PFSK-1 (cell line): ENCODE measurements at regions not wholly inside any gene's neighbourhood (a gene's known extent, or its start where the extent isn't known, plus 50 kb on each side); places are given as distances from the start of the nearest gene placed in this dataset.
A peak's percentile ranks its signal among the peaks of the same experiment; 100 is the strongest.

Source experiments
- FOXP2 ChIP-seq: optimal IDR thresholded peaks from 2 replicates; pipeline ENCODE3; 2011; ENCODE audit warnings: borderline replicate concordance, control low read depth, inconsistent platforms; ENCODE audit not compliant: insufficient read depth; ENCODE audit errors: extremely low read length, extremely low read depth
- POLR2AphosphoS5 ChIP-seq: IDR thresholded peaks from 2 replicates; pipeline ENCODE4 v1.6.1; 2012; ENCODE audit warnings: low read depth, mild to moderate bottlenecking, control low read depth, low read length, moderate library complexity
- SIN3A ChIP-seq: IDR thresholded peaks from 2 replicates; pipeline ENCODE4 v1.6.1; 2012; ENCODE audit warnings: mild to moderate bottlenecking, low read length, moderate library complexity, borderline replicate concordance; ENCODE audit not compliant: insufficient read depth
- TAF1 ChIP-seq: IDR thresholded peaks from 2 replicates; pipeline ENCODE4 v1.6.1; 2012; ENCODE audit warnings: low read length, control low read depth, borderline replicate concordance; ENCODE audit not compliant: insufficient read depth
- TF ChIP-seq, protein P1 (sequence below), 2 experiments: IDR thresholded peaks; 2 replicates each; pipeline versions ENCODE4 v1.6.1 to v1.8.0; 2011 to 2012; ENCODE audit warnings: low read depth in 2 of 2, low read length in 2 of 2, control low read depth in 1 of 2, inconsistent platforms in 1 of 2, mild to moderate bottlenecking in 1 of 2, moderate library complexity in 1 of 2; ENCODE audit not compliant: insufficient read depth in 1 of 2

DNA sequence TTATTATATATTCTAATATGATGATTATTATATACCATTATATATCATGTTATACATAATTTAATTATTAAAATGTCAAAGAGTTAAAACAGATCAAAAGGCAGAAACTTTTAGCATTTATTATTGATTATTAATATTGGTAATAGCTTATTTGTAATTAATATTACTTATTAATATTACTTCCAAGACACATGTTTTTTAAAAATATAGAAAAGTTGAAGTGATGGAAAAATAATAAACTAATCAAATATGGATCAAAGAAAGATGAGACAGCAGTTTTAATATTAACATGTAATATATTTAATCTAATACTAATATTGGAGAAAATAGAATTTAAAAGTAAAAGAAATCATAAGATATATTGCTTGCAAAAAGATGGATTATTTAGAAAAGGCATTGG is 154.6 kb upstream of the TAB2 start:
- TF ChIP-seq TAF1 = no peak
- TF ChIP-seq POLR2AphosphoS5 = no peak
- no peak for TF ChIP-seq FOXP2
- TF ChIP-seq, protein P1, sequence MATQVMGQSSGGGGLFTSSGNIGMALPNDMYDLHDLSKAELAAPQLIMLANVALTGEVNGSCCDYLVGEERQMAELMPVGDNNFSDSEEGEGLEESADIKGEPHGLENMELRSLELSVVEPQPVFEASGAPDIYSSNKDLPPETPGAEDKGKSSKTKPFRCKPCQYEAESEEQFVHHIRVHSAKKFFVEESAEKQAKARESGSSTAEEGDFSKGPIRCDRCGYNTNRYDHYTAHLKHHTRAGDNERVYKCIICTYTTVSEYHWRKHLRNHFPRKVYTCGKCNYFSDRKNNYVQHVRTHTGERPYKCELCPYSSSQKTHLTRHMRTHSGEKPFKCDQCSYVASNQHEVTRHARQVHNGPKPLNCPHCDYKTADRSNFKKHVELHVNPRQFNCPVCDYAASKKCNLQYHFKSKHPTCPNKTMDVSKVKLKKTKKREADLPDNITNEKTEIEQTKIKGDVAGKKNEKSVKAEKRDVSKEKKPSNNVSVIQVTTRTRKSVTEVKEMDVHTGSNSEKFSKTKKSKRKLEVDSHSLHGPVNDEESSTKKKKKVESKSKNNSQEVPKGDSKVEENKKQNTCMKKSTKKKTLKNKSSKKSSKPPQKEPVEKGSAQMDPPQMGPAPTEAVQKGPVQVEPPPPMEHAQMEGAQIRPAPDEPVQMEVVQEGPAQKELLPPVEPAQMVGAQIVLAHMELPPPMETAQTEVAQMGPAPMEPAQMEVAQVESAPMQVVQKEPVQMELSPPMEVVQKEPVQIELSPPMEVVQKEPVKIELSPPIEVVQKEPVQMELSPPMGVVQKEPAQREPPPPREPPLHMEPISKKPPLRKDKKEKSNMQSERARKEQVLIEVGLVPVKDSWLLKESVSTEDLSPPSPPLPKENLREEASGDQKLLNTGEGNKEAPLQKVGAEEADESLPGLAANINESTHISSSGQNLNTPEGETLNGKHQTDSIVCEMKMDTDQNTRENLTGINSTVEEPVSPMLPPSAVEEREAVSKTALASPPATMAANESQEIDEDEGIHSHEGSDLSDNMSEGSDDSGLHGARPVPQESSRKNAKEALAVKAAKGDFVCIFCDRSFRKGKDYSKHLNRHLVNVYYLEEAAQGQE (IDR thresholded peaks at IDR 0.05; ENCODE audit: insufficient read depth in 1 of 2, low read depth in 2 of 2, low read length in 2 of 2) = no peak
- TF ChIP-seq SIN3A = no peak

DNA sequence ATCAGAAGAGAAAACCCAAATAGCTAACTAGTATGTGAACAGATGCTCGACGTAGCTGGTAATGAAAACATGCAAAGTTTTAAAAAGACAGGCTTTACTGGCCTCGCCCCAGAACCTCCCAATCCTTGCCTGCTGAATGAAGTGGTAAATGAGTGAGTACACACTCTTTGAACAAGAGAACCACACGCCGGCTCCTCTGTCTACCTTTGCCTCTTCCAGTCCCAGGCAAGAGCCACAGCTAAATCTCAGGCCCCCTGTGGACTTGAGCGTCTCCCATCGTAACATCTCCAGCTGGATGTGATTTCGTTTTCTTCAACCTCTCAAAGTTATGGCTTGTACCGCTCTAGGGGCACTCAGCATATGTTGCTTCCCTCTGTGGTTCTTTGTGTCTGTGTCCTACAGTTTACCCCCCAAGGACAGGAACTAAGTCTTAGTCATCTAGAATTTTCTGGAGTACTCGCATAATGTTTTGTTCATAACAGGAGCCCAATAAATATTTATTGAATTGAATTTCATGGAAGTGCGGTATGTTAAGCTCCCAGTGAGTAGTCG is 153.2 kb upstream of the TAB2 start:
- TF ChIP-seq, protein P1 (IDR thresholded peaks at IDR 0.05; ENCODE audit: insufficient read depth in 1 of 2, low read depth in 2 of 2, low read length in 2 of 2) = no peak
- TF ChIP-seq POLR2AphosphoS5 (no peak), FOXP2 (no peak), SIN3A (no peak), TAF1 (no peak)

DNA sequence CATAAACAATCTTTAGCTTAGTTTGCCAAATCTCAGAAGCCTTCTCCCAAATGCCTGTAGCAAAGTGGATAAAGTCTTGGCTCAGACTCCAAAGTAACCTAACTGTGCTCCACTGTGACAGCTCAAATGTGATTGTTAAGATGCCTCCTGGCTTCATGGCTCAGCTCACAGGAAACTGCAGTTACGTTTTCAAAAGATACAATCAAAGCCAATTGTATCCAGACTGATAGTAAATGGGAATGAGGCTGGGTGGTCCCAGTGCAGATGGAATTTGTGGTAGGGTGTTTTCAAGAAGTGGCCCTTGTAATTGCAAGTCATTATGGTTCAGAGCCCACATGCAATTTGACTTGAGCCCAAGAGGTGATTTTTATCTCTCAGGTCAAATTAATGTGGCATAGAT is 151.2 kb upstream of the TAB2 start:
- TF ChIP-seq, protein P1 (IDR thresholded peaks at IDR 0.05; ENCODE audit: insufficient read depth in 1 of 2, low read depth in 2 of 2, low read length in 2 of 2) = peak in 1 of 2 experiments; percentile 52; a peak in 1 of 4 replicates
- TF ChIP-seq FOXP2 = no peak
- no peak for TF ChIP-seq POLR2AphosphoS5
- no peak for TF ChIP-seq SIN3A
- 0 out of 2 replicates have a peak, but pooled peaks have one; percentile 46 for TF ChIP-seq TAF1

DNA sequence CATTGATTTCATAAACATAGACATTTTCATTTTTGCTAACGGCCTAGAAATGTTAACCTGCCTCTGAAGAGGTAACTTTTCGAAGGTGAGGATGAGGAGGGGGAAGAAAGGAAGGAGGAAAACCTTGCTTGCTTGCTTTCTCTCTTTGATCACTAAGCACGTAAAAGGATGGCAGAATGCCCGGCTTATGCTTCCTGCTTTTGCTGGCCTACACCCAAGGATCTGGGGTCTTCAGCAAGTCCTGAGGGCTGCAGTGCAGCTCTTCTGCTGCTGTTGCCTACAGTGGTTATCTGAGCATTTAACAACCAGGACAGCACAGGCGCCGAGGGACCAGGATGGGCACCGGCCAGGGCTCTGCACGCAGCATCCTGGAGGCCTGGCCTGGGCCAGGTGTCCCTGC is 150.8 kb upstream of the TAB2 start:
- TF ChIP-seq TAF1 = no peak

DNA sequence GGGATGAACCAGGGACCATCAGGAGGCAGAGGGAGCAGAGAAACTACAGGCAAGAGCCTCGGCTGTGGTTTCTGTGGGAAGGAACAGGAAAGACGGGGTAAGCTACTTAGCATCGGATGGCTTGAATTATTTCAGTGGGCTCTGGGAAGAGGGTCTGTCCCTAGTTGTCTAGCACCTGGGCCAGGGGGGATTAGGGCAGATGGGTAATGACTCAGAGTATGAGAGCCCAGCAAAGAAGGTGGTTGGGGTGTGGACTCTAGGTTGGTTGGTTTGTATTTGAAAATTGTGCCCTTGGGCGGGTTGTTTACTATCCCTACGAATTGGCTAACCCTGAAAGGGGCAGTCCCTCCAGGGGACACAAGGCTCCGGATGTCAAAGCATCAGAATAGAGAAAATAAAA is 148.5 kb upstream of the TAB2 start:
- no peak for TF ChIP-seq POLR2AphosphoS5
- TF ChIP-seq SIN3A = no peak
- TF ChIP-seq, protein P1 (IDR thresholded peaks at IDR 0.05; ENCODE audit: insufficient read depth in 1 of 2, low read depth in 2 of 2, low read length in 2 of 2) = no peak
- no peak for TF ChIP-seq TAF1
- TF ChIP-seq FOXP2 = no peak
